Kidney capillary endothelial cell (primary cell): ENCODE measurements at regions not wholly inside any gene's neighbourhood (a gene's known extent, or its start where the extent isn't known, plus 50 kb on each side); places are given as distances from the start of the nearest gene placed in this dataset.

Source experiments
- DNase-seq: peaks from one replicate; pipeline ENCODE4 v3.0.0-alpha.2; 2018; ENCODE audit warnings: low spot score

DNA sequence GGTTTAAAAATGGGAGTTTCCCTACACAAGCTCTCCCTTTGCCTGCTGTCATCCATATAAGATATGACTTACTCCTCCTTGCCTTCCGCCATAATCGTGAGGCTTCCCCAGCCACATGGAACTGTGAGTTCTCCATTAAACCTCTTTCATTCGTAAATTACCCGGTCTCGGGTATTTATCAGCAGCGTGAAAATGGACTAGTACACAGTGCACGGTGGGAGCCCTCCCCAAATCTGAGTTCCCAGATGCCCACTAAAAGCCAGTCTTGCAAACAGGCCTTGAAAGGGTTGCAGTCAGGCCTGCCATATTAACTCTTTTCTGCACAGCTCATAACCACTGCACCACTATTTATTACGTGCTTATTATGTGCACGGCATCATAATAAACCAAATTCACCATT lies 400.9 kb downstream of the PRDM2 start:
- no peak for DNase-seq

DNA sequence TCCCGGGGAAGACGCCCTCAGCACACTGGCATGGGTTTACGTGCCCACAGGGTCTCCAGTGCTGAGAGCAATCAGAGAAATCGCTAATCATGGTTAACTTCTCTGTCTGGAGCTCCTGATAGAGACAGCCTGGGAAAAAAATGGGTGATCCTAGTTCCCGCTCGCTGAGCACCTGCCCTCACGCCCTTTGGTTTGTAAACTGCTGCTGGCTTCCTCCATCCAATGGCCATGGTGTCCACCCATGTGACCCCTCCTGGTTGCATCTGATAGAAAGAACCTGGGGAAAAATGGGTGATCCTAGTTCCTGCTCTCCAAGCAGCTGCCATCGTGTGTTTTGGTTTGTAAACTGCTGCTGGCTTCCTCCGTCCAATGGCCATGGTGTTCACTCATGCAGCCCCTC lies 402.2 kb downstream of the PRDM2 start:
- DNase-seq: no peak

GRCh38 chr1:14103878-14104430 lies 404.0 kb downstream of the PRDM2 start:
- DNase-seq: no peak

- no peak for DNase-seq
Observed at GRCh38 chr1:14106126-14106525, 406.1 kb downstream of the PRDM2 start.

DNA sequence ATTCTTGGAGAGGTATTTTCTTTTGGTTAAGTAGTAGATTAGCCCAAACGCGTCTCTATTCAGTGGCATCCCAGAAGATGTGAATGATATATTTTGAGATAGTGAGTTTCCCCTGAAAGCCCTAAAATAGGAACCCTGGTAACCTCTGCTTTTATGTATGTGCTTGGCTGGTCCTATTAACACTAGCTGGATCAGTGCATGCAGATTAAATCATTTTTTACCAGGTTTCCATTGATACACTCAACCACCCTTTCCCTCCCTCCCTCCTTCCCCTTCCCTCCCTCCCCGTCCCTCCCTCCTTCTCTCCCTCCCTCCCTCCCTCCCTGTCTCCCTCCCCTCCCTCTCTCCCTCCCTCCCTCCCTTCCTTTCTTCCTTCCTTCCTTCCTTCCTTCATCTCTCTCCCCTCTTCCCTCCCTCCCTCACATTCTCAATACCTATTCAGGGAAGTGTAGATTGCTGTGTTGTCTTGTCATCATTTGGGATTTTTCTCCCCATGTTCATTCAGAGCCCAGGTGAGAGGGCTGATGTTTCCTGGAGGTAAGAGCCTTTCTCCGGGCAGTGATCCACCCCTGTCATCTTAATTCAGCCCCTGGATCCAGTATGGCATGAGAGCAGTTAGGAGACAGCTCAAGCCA lies 406.8 kb downstream of the PRDM2 start:
- no peak for DNase-seq

DNA sequence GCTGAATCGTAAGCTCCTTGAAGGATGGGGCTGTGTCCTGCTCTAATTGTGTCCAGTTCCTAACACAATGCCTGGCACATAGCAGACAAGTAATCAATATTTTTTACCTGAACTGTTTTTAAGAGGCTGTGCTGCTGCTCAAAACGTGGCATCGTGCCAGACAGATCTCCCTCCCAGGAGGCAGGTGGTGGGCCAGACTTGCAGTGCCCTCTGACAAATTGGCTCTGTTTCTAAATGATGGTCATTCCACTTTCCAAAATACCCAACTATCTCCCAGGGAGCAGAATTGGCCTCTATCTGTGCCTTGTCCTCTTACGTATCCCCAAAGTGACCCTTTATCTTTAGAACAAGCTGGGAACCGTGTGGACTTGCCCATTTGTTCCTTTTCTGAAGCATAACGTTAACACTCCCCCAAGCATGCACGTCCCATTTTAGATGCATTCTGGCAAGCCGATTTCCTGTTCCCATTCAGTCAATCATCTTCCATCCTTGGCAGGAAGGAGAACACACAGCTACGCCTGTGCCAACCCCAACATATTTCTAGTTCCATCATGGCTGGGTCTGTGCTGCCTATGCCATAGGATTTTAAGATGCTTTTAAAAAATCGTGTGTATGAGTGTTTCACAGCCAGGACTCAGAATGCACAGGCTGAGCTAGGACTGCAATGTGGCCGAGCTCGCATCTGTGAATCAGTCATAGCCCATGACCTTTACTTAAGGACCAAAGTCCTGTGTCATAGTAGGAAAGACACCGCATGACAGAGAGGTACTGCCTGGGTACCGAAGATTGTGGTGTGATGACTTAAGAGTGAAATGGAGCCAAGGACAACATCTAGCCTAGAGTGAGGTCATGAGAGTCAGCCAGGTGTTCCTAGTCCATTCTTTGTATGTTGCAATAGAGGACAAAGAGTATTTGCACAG lies 408.6 kb downstream of the PRDM2 start:
- DNase-seq: no peak

DNA sequence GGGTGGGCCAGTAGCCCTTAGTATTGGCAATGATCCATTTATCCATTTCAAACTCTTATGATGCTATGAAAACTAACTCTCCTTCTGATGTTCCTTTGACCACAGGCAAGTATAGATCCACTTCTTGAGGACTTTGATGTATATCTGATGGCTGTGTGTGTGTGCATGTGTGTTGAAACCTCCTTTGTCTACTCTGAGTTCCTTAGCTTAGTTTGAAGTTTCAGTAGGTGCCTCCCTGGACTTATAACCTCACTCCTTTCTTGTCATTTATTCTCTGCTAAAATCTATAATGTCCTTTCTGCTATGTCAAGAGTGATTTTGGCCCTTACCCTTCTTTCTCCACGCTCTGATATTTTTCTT lies 409.3 kb downstream of the PRDM2 start:
- DNase-seq: no peak

GRCh38 chr1:14110040-14110439 lies 410.1 kb downstream of the PRDM2 start:
- no peak for DNase-seq

DNA sequence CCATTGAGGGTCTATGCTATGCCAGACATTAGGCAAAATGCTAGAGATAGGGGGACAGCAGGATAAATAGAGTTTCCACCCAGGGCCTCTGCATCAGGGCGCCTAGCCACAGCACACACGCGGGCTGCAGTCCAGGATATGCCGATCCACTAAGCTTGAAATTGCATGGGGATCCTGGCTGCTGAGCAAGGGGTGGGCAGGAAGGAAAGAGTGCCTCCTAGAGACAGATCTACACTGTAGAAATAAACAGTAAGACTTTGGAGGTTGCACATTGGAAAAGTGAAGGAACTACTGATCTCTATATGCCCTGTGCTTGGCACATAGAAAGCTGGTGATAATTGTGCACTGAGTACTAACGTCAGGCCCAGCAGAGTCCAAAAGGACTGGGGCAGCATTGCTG lies 411.1 kb downstream of the PRDM2 start:
- DNase-seq: no peak

- DNase-seq: no peak
Observed at GRCh38 chr1:14112613-14113012, 412.6 kb downstream of the PRDM2 start.

DNA sequence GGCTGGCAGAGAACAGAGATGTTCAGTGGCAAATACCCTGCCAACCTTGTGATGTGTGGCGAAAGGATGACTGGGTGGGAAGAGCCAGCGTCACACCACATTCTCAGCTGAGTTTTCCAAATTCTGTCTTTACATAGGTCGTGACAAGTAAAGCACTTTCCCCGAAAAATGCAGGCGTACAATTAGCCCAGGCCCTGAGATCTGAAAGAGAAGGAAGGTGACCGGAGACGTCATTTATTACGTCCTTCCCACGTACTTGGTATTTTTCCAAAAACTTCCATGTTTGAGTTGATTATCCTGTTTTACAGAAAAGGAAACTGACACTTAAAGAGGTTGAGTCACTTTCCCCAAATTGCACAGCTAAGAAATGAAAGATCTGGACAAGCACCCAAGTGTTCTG lies 413.3 kb downstream of the PRDM2 start:
- no peak for DNase-seq

DNA sequence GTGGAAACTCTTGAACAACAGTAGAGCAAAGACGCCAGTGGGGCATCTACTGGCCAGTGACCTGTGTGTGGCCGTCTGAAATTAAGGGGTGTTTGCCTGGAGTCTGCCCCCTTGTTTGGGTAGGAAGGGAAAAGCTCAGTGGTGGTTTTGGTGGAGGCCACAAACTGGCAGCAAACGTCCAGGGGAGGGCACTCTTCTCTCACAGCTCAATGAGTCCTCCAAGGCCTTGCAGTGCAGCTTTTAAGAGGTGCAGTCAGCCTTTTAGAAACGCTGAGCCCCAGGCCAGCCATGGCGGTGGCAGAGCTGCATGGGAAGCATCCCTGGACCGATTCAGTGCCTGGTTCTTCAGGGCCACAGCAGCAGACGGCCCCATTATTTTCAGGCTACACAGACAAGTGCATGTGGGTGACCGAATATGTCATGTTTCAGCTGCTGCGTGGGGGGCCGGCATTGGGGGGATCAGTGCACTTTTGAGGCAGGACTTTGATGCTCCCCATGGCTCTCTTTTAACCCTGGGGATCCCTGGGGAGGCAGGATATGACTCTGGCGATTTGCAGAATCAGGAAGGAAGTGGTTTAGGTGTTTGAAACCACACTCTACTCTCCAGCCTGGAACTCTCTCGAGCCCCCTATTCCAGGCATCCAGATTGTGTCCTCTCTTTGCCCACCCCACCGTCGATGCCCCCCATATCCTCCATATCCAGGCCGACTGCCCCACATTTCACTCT lies 414.0 kb downstream of the PRDM2 start:
- no peak for DNase-seq

GRCh38 chr1:14115976-14116375 lies 416.0 kb downstream of the PRDM2 start:
- DNase-seq: no peak

DNA sequence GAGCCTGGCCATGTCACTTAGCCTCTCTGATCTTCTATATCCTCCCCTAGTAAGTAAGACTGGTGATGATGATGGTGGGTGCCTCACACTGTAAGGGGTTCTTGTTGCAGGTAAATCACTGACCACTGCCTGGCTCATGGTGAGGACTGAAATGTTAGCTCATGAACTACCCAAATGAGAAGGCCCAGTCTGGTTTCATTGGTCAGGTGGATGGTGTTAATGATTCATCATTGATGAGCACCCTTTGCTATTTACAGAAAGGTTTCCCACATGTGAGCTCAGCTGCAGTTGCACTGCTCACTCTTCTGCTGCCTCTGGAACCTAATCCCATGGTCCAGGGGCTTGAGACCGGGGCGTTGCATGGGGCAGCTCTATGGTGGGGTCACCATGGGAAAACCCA lies 417.7 kb downstream of the PRDM2 start:
- no peak for DNase-seq

DNA sequence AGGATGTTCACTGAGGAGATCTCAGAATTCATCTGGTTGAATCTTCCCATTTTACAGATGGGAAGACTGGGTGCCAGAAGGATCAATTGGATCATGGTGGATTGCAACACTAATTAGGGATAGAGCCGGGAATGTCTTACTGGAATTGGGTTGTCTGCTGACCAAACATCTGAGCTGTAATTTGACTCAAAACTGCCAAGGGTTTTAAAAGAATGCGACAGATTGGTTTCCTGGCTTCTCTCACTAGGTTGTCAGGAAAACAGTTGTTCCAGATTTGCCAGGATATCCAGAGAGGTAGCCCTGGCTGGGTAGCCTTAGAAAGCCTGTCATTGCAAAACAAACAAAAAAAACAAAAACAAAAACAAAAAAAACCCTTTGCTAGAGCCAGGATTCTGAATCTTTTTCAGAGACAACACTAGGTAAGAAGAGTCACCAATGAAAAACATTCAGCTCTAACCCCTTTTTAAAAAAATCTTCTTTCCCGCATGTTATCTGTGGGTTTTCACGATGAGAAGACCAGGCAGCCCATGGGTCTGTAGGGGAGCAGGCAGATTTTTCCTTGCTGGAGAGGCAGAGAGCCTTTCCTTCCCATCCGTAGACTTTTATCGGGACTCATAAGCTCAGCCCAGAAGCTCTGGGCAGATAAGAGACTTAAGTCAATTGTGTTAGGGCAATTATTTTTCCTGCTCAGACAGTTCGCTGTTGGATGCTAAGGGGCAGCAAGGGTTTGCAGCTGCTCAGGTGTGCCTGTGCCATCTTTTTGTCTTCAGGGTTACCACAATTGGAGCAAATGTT lies 418.9 kb downstream of the PRDM2 start:
- DNase-seq: no peak

- no peak for DNase-seq
Observed at GRCh38 chr1:14120895-14121294, 420.9 kb downstream of the PRDM2 start.

DNA sequence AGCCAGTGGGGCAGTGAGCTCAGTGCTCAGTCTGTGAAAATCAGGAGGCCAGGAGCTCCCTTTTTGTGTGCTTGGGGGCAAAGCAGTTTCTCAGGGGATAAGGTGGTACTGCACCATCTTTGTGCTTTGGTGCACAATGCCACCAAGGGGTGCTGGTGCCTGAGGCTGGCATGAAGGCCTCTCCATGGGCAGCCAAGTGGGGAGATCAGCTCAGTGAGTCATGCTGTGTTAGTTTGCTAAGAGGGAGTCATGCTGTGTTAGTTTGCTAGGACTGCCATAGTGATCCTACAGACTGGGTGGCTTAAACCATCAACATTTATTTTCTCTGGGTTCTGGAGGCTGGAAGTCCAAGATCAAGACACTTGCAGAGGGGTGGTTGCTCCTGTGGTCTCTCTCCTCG lies 428.1 kb downstream of the PRDM2 start:
- DNase-seq: no peak

DNA sequence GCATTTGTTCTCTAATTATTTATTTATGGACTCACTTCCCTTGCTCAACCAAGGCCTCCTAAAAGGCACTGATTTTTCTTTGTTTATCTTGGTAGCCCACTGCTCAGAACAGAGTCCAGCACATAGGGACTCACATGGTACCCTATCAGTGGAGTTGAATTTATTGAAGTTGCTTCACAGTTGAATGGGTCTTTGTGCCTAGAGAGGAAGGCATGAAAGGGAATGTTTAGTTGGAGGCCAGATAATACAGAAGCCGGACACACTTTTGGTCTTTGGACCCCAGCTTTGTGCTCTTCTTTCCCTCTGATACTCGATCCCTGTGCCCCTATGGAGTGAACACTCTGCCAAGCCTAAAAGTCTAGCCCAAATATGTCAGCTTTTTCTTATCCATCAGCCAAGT lies 429.0 kb downstream of the PRDM2 start:
- DNase-seq: no peak

DNA sequence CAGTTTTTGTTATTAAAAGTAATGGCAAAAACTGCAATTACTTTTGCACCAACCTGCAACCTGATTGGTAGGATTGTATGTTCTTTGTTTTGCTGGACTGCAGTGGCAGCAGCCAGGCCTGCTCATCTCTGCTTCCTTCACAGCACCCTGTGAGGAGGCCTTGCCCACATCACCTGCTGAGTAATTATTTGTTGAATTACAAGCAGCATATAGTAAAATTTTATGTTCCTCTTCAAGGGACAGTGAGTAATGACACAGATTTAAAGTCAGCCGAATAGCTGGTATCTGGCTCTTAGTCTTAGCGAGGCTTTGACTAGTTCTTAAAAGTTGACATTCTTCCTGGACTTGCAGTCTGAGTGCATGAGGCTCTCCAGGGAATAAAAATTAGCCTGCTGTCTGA lies 435.1 kb downstream of the PRDM2 start:
- DNase-seq: no peak

DNA sequence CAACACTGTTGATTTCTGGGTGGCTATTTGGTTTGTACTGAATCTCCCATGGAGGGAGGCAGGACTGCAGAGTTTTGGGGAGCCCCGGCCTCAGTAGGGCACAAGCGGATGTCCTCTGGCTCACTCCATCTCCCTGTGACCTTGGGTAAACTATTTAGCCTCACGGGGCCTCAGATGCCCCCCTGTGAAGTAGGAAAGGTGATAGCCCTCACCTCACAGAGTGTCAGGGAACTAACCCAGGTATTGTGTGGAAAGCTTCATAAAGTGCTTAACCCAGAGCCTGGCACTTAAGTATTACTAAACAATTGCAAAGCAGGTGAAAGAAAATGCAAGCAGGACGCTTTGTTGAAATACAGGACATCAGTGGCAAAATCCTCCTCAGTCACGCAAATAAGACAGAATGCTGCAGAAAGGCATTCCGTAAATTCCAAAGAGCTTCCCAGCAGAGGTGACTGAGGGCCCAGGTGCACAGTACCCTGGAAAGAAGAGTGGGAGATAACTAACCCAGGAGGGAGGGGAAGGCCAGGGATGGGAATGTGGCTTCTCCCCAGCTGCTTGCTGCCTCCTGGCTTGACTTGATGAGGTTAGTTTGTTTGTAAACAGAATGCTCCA lies 436.3 kb downstream of the PRDM2 start:
- no peak for DNase-seq

DNA sequence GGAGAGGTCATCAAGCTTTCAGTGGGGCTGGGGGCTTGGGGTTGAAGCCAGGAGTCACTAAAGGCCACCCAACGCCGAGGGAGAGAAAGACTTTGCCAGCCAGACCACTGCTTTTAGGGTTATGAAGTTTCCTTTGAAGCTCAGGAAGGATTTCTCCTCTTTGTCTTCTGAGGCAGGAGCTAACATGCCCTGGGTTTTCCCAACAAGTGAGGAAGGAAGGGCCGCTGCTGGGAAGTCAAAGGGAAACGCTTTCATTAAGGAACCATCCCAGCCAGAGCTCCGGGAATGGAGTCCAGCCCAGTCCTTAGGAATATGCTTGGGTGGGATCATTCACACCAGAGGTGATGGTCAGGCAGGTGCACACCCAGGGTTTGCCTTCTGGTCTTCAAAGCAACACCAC lies 436.9 kb downstream of the PRDM2 start:
- DNase-seq: no peak
